GM19023 (cell line): ENCODE measurements at regions not wholly inside any gene's neighbourhood (a gene's known extent, or its start where the extent isn't known, plus 50 kb on each side); places are given as distances from the start of the nearest gene placed in this dataset.
"Not testable (repeated sequence)": the region's sequence is repeated elsewhere in the genome, so short reads cannot be mapped to it uniquely, and the experiment has no call there.

ENCODE experiments used
- ATAC-seq: cut with Tn5 transposase; IDR thresholded peaks from one replicate; pipeline ENCODE4 v1.9.1; 2021; ENCODE audit warnings: mild to moderate bottlenecking, moderate library complexity; ENCODE audit not compliant: unreplicated experiment

- no peak for ATAC-seq
Measured at GRCh38 chr6:165849534-165850430, 186.7 kb upstream of the PDE10A start.

GRCh38 chr6:165848086-165848426 is 185.0 kb upstream of the PDE10A start:
- no peak for ATAC-seq

- ATAC-seq: no peak
Measured at GRCh38 chr6:165847407-165848085, 184.5 kb upstream of the PDE10A start.

- no peak for ATAC-seq
Measured at GRCh38 chr6:165846123-165846966, 183.3 kb upstream of the PDE10A start.

GRCh38 chr6:165845493-165845892 is 182.5 kb upstream of the PDE10A start:
- no peak for ATAC-seq

GRCh38 chr6:165844801-165845364 is 181.8 kb upstream of the PDE10A start:
- no peak for ATAC-seq

- no peak for ATAC-seq
Measured at GRCh38 chr6:165844232-165844631, 181.2 kb upstream of the PDE10A start.

- no peak for ATAC-seq
Measured at GRCh38 chr6:165843568-165844113, 180.6 kb upstream of the PDE10A start.

GRCh38 chr6:165843121-165843520 is 180.1 kb upstream of the PDE10A start:
- ATAC-seq: no peak

GRCh38 chr6:165842281-165842936 is 179.4 kb upstream of the PDE10A start:
- ATAC-seq: no peak

GRCh38 chr6:165841153-165841558 is 178.1 kb upstream of the PDE10A start:
- no peak for ATAC-seq

GRCh38 chr6:165837948-165838745 is 175.1 kb upstream of the PDE10A start:
- no peak for ATAC-seq

- ATAC-seq: not testable (repeated sequence)
Measured at GRCh38 chr6:165836648-165837047, 173.6 kb upstream of the PDE10A start.

- no peak for ATAC-seq
Measured at GRCh38 chr6:165835410-165835851, 172.4 kb upstream of the PDE10A start.

- ATAC-seq: no peak
Measured at GRCh38 chr6:165834613-165835259, 171.7 kb upstream of the PDE10A start.

- no peak for ATAC-seq
Measured at GRCh38 chr6:165833355-165833754, 170.3 kb upstream of the PDE10A start.

- ATAC-seq: no peak
Measured at GRCh38 chr6:165831812-165832510, 168.9 kb upstream of the PDE10A start.

GRCh38 chr6:165830761-165831160 is 167.7 kb upstream of the PDE10A start:
- no peak for ATAC-seq
